Heart left ventricle (tissue), 16 donors: ENCODE measurements at regions not wholly inside any gene's neighbourhood (a gene's known extent, or its start where the extent isn't known, plus 50 kb on each side); places are given as distances from the start of the nearest gene placed in this dataset.

Experiments used
- ATAC-seq, 4 donors: fragments of 200-7000 bp; cut with Tn5 transposase; one replicate each; pipeline ENCODE4 v1.9.1; 2020 to 2022; ENCODE audit warnings: moderate library complexity in 4 of 4, mild to moderate bottlenecking in 3 of 4, moderate number of reproducible peaks in 1 of 4
- DNase-seq, 5 donors: peaks; one replicate each; pipeline ENCODE4 v3.0.0-alpha.2; 2020
- H3K27ac ChIP-seq, 12 donors: fragments of 200-600 bp; sonication (generic) in 4 of 12; one replicate each; pipeline versions ENCODE4 v1.5.0 to v1.8.0; 2016 to 2022; ENCODE audit warnings: mild to moderate bottlenecking in 2 of 12
- H3K27me3 ChIP-seq, 9 donors: fragments of 200-600 bp; sonication (generic) in 2 of 9; one replicate each; pipeline versions ENCODE4 v1.5.1 to v1.8.0; 2016 to 2022; ENCODE audit warnings: mild to moderate bottlenecking in 3 of 9
- H3K36me3 ChIP-seq, 9 donors: fragments of 200-600 bp; sonication (generic) in 2 of 9; one replicate each; pipeline versions ENCODE4 v1.5.0 to v1.8.0; 2018 to 2022; ENCODE audit warnings: mild to moderate bottlenecking in 2 of 9
- H3K4me1 ChIP-seq, 12 donors: fragments of 200-600 bp; sonication (generic) in 4 of 12; one replicate each; pipeline versions ENCODE4 v1.5.0 to v1.8.0; 2016 to 2022; ENCODE audit warnings: mild to moderate bottlenecking in 3 of 12
- H3K4me3 ChIP-seq, 12 donors: fragments of 200-600 bp; sonication (generic) in 4 of 12; one replicate each; pipeline versions ENCODE4 v1.5.0 to v1.8.0; 2017 to 2022; ENCODE audit warnings: mild to moderate bottlenecking in 9 of 12, moderate library complexity in 4 of 12
- H3K9me3 ChIP-seq, 12 donors: fragments of 200-600 bp; sonication (generic) in 4 of 12; one replicate each; pipeline versions ENCODE4 v1.5.0 to v1.8.0; 2016 to 2022; ENCODE audit warnings: mild to moderate bottlenecking in 1 of 12
- CTCF ChIP-seq, 12 donors: fragments of 200-600 bp; sonication (generic) in 4 of 12; IDR thresholded peaks; one replicate each; pipeline versions ENCODE4 v1.5.0 to v1.8.0; 2018 to 2022; ENCODE audit warnings: antibody characterized with exemption in 12 of 12, mild to moderate bottlenecking in 5 of 12
- POLR2A ChIP-seq, 2 donors: fragments of 450-650 bp; IDR thresholded peaks; one replicate each; pipeline ENCODE4 v1.6.1; 2017; ENCODE audit warnings: antibody characterized with exemption in 2 of 2, mild to moderate bottlenecking in 2 of 2, moderate library complexity in 2 of 2
- WGBS, 4 donors: extraction: QIAGEN DNeasy Blood & Tissue Kit in 2 of 4; methylation state at CpG; one replicate each; pipeline versions ENCODE4 v1.1.5 to v1.1.7; 2013 to 2018; 5-methylcytosine and 5-hydroxymethylcytosine counted together
- intact Hi-C, 10 donors: fragments of 100-400 bp; cut with DNase I; formaldehyde crosslinking; loops; one replicate each; pipeline versions ENCODE4 v1.11.1 to v1.14.2; 2022
- donor health status: ischemic (EF 13 %, LVEDD 7.1; RV severe dilation, severe dysfunction).
- donor health status: healthy with polysubstance abuse.
- donor health status: DM: no; HTN: yes; CAD: no.
- donor health status: DM: no; HTN: no; CAD: no.
- donor health status: ischemic (EF 25% LVEDD 6.9; RV normal size, moderate dysfunction).
- donor health status: ischemic (EF 25% LVEDD 5.7; RV mildly dilated, moderate dysfunction).
- donor health status: healthy.
- donor health status: DM: yes; HTN: yes; CAD: no.
- donor health status: ischemic (EF 35%, LVEDD 5.7; RV mildly dilated, moderate dysfunction).
- donor health status: nonischemic (EF 11% LVEDD 7.7; RV severe dilation, severe dysfunction).
- donor health status: DM: yes; HTN: yes; CAD: no.
- donor health status: PGD.
- donor health status: ischemic (EF 29% LVEDD 5.4; RV normal size, mild dysfunction).
- donor health status: nonischemic (EF 23%, LVEDD 6.1; RV moderate dilation, normal function).

DNA sequence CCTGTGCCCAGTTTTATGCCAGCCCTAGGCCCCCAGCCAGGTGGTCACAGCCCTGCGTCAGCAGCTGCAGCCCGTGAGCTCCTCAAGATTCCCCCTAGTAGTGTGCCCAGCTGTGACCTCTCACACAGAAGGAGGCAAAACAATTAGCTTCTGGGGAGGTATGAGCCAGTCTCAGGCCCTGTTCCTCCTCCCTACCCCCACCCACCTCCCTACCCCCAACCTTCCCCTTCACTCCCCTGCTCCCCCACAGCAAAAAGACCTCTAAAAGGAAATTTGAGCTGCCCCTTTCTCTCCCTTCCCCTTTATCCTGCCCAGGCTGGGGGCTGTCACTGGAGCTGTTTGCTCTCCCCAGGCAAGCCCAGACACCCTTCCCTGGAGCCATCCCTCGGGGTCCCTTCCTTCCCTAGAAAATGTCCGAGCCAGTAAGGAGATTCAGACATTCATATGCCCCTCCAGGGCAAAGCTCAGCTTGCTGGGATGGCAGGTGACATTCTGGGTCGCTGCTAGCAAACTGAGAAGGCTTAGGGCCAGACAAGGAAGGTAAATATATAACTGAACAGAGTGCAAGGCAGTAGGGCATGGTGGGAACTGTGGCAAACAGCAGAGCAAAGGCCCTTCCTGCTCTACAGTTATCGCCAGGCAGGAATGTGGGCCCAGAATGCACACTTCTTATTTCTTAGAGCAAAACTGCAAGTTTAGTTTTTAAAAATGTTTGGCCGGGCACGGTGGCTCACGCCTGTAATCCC, 300.2 kb downstream of the MN1 start:
- Histone ChIP-seq H3K4me1 (no peaks in the 10 kb centered on the region), H3K9me3 (peaks cover 0 to 4% (median 0%) of the 10 kb centered on the region in 12 donors), H3K27me3 (no peaks in the 10 kb centered on the region), H3K27ac (no peak overlapping the region), H3K36me3 (no peaks in the 10 kb centered on the region), H3K4me3 (no peak overlapping the region)
- TF ChIP-seq POLR2A (IDR thresholded peaks at IDR 0.05) = no peak
- TF ChIP-seq CTCF (IDR thresholded peaks at IDR 0.05) = no peak
- 81 to 92% (median 86%) methylated on average over 9 of the region's 9 CpGs for WGBS, 4 donors
- intact Hi-C loops = no loop called here
- DNase-seq (no peak), ATAC-seq (no peak)

- no peak for DNase-seq
- TF ChIP-seq POLR2A (IDR thresholded peaks at IDR 0.05) (no peak), CTCF (IDR thresholded peaks at IDR 0.05) (no peak)
- WGBS, 4 donors = 86 to 92% (median 91%) methylated on average over 4 of the region's 4 CpGs
- ATAC-seq = no peak
- no peak overlapping the region for H3K27ac ChIP-seq
- H3K27me3 ChIP-seq = no peaks in the 10 kb centered on the region
- intact Hi-C loops = no loop called here
- H3K4me1 ChIP-seq = peaks cover 0 to 9% (median 0%) of the 10 kb centered on the region in 12 donors
- H3K4me3 ChIP-seq = no peak overlapping the region
- no peaks in the 10 kb centered on the region for H3K36me3 ChIP-seq
- peaks cover 0 to 4% (median 0%) of the 10 kb centered on the region in 12 donors for H3K9me3 ChIP-seq
These were observed 299.2 kb downstream of the MN1 start for GRCh38 chr22:27502327-27502726.

DNA sequence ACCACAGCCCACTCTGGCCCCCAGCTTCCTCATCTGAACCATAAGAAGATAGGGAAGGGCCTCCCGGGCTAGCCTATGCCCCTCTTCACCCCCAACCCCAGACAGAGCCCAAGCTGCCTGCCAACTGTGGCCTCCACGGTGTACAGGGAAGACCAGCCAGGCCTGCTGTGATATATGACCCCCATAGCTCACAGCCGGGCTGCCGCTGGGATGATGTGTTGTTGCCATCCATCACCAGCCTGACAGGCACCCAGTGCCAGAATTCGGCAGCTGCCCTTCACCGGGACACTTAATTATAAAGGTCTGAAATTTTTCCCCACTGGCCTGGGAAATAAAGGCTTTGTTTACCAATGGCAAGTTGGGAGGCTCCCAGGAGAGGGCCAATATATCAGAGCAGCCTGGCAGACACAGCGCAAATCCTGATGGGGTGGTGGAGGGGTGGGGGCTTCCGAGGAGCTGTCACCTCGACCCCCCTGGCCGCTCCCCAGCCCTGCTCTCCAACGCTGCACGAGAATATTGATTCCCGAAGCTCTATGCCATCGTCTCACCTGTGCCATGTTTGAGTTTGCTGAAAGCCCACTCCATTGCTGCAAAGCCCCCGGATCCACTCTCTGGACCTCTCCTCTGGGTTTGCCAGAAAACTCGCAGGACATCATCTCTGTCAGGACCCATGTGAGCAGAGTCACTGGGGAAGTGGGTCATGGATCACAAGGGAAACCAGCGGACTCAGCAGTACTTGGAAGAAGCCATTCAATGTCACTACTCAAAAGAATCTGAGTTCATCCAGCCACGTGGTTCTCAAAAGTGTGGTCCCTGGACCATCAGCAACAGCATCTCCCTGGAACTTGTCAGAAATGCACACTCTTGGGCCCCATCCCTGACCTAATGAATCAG, 296.9 kb downstream of the MN1 start:
- peak in 1 of 5 donors; percentile 34 for DNase-seq
- no peak for ATAC-seq
- WGBS, 4 donors = 78 to 85% (median 81%) methylated on average over 16 to 18 of the region's 18 CpGs
- no peaks in the 10 kb centered on the region for H3K36me3 ChIP-seq
- no peaks in the 10 kb centered on the region for H3K27me3 ChIP-seq
- TF ChIP-seq POLR2A (IDR thresholded peaks at IDR 0.05) (no peak), CTCF (IDR thresholded peaks at IDR 0.05) (no peak)
- intact Hi-C loops = no loop called here
- no peak overlapping the region for H3K27ac ChIP-seq
- no peak overlapping the region for H3K4me3 ChIP-seq
- H3K9me3 ChIP-seq = peaks cover 0 to 7% (median 0%) of the 10 kb centered on the region in 12 donors
- peaks cover 0 to 11% (median 0%) of the 10 kb centered on the region in 12 donors for H3K4me1 ChIP-seq

DNA sequence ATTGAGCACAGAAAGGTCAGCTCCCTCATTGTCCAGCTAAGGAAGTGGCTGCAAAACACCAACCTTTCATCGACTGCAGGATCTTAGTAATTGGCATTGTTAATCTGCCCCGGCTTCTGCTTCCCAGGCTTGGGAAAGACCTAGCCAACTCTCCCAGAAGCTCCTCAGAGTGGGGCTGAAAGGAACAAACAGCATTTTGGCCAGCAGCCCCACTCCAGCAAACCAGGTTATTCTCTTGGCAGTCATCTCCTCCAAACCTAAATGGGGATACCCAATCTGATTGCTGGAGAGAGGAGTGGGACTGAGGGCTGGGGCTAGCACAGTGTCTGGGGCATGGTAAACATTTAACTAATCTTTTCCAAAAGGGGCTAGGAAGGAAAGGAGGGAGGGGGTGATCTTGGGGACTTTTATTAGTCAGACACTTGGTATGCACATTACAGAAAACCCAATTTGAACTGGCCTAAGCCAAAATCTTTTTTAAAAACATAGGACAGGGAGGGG, 294.4 kb downstream of the MN1 start:
- ATAC-seq (peak in 2 of 4 donors; percentile 19 to 29), DNase-seq (no peak)
- intact Hi-C loops = no loop called here
- no peak overlapping the region for H3K27ac ChIP-seq
- TF ChIP-seq POLR2A (IDR thresholded peaks at IDR 0.05) (no peak), CTCF (IDR thresholded peaks at IDR 0.05) (no peak)
- H3K4me3 ChIP-seq = no peak overlapping the region
- H3K27me3 ChIP-seq = no peaks in the 10 kb centered on the region
- H3K4me1 ChIP-seq = peaks cover 0 to 15% (median 4%) of the 10 kb centered on the region in 12 donors
- peaks cover 0 to 7% (median 0%) of the 10 kb centered on the region in 12 donors for H3K9me3 ChIP-seq
- 49 to 68% (median 60%) methylated on average over 2 of the region's 2 CpGs for WGBS, 4 donors
- no peaks in the 10 kb centered on the region for H3K36me3 ChIP-seq
